ENCODE measurements at regions not wholly inside any gene's neighbourhood (a gene's known extent, or its start where the extent isn't known, plus 50 kb on each side); places are given as distances from the start of the nearest gene placed in this dataset.

- TF ChIP-seq CTCF (IDR thresholded peaks at IDR 0.05) (no peak), EZH2phosphoT487 (IDR thresholded peaks at IDR 0.05) (no peak)
Measured at GRCh38 chr6:81929828-81930227, 177.3 kb upstream of the TENT5A start.

All from neural progenitor cell (in vitro differentiated cells).